GM12872 (cell line): ENCODE measurements at regions not wholly inside any gene's neighbourhood (a gene's known extent, or its start where the extent isn't known, plus 50 kb on each side); places are given as distances from the start of the nearest gene placed in this dataset.

Experiments used
- TF ChIP-seq, protein P1 (sequence below): IDR thresholded peaks from 3 replicates; pipeline ENCODE4 v1.5.1; 2011; ENCODE audit warnings: low read depth, mild to moderate bottlenecking, low read length, moderate library complexity; ENCODE audit not compliant: insufficient read depth

DNA sequence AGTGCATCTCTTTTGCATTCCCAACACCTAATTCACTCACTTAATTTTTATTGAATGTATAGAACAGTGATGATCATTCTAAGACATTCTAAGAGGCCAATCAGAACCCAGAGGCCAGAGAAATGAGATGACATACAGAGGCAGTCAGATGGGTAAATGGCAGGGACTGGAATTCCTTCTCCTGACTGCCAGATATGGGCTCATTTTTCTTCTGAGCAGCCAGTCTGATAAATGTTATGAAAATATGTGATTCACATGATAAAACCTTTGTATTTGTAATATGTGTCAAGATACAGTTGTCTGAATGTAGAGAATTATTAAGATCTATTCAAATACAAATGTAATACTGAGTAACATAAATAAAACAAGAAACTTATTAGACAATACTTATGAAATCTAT is 277.8 kb downstream of the EPM2A start:
- TF ChIP-seq, protein P1, sequence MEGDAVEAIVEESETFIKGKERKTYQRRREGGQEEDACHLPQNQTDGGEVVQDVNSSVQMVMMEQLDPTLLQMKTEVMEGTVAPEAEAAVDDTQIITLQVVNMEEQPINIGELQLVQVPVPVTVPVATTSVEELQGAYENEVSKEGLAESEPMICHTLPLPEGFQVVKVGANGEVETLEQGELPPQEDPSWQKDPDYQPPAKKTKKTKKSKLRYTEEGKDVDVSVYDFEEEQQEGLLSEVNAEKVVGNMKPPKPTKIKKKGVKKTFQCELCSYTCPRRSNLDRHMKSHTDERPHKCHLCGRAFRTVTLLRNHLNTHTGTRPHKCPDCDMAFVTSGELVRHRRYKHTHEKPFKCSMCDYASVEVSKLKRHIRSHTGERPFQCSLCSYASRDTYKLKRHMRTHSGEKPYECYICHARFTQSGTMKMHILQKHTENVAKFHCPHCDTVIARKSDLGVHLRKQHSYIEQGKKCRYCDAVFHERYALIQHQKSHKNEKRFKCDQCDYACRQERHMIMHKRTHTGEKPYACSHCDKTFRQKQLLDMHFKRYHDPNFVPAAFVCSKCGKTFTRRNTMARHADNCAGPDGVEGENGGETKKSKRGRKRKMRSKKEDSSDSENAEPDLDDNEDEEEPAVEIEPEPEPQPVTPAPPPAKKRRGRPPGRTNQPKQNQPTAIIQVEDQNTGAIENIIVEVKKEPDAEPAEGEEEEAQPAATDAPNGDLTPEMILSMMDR = no peak

DNA sequence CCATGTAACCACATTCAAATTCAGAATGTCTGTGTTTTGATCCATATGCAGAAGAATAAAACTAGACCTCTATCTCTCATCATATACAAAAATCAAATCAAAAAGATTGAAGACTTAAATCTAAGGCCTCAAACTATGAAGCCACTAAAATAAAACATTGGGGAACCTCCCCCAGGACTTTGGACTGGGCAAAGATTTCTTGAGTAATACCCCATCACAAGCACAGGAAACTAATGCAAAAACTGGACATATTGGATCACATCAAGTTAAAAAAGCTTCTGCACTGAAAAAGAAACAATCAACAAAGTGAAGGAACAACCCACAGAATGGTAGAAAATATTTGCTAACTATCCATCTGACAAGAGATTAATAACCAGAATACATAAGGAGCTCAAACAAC is 266.8 kb downstream of the EPM2A start:
- TF ChIP-seq, protein P1 = no peak

DNA sequence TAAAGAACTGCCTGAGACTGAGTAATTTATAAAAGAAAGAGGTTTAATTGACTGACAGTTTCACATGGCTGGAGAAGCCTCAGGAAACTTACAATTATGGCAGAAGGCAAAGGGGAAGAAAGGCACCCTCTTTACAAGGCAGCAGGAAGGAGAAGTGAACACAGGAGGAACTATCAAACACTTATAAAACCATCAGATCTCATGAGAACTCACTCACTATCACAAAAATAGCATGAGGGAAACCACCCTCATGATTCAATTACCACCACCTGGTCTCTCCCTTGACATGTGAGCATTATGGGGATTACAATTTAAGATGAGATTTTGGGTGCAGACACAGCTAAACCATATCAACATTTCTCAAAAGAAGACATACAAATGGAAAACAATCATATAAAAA is 266.3 kb downstream of the EPM2A start:
- TF ChIP-seq, protein P1 = no peak

DNA sequence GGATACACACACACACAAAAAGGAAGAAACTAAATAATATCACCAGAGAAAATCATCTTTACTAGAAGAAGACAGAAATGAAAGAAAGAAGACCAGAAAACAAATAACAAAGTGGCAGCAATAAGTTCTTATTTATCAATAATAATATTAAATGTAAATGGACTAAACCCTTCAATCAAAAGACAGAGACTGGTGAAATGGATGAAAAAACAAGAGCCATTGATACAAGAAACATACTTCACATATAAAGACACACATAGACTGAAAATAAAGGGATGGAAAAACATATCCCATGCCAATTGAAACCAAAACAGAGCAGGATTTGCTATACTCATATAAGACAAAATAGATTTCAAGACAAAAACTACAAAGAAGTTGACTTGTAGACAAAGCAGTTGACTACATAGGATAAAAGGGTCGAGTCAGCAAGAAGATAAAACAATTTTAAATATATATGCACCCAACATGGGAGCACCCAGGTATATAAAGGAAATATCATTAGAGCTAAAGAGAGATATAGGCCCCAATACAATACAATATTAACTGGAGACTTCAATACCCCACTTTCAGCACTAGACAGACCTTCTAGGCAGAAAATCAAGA is 259.4 kb downstream of the EPM2A start:
- TF ChIP-seq, protein P1 = no peak

DNA sequence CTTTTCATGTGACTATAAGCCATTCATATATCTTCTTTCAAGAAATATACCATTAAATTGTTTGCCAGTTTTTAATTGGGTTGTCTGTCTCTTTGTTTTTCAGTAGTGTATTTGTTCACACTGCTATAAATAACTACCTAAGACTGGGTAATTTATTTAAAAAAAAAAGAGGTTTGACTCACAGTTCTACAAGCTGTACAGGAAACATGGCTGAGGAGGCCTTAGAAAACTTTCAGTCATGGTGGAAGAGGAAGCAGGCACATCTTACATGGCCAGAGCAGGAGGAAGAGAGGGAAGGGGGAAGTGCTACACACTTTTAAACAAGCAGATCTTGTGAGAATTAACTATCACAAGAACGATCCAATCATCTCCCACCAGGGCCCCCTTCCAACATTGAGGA is 255.3 kb downstream of the EPM2A start:
- TF ChIP-seq, protein P1 = no peak

DNA sequence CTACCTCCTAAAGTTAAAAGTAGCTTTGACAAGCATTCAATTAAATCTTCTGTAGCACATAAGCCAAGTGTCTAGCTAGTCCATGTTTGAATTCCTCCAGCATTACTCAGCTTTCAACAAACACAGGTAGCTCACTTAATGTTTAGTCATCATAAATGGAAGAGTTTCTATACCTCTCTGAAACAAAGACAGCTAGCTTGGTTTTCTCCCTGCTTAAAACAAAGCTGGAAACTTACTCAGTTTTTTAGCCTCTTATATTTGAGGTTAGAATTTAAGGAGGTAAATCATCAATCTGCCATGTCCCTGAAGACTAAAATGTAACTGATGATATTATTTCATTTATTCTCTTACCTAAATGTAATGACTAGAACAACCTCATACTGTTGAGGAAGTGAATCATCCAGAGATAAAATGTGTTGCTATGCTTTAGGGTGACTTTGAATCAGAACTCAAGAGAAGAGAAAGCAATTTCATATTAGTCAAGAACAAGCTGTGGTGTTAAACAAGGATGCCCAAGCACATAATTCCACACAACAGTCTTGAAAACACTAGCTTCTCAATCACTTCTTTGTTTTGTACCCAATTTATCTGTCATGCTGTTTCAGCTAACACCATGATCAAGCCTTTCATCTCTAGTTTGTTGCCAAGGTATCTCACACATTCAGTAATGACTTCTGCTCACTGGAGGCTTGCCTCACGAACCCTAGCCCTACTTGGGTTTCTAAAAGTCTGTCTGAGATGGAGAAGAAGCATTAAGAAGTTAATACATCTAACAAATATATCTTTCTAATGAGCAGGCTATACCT is 251.9 kb downstream of the EPM2A start:
- TF ChIP-seq, protein P1 = no peak

DNA sequence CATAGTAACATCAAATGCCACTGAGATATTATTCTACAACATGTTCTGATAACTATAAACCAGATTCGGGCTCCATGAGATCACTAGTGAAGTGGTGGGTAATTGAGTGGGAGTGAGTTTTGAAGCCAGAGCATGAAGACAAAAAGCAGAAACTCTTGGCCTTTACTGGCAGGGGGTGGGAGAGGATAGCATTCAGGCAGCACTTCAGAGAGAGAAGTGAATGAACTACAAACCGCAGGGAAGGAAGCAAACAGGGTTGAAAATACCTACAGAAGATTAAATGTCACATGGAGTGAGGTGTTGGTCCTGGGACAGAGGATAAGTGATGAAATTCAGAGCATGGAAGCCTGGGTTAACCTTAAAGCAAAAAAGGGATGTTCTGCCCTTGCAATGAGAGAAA is 250.0 kb downstream of the EPM2A start:
- TF ChIP-seq, protein P1 = no peak
